ENCODE measurements at regions not wholly inside any gene's neighbourhood (a gene's known extent, or its start where the extent isn't known, plus 50 kb on each side); places are given as distances from the start of the nearest gene placed in this dataset.

- Histone ChIP-seq H3K4me3 (ENCODE audit: extremely low read depth in 1 of 4, insufficient read depth in 2 of 4, low read depth in 3 of 4, low read length in 4 of 4) (no peak overlapping the region), H4K20me1 (replicated peaks in 1 of 2; ENCODE audit: control insufficient read depth in 1 of 2, insufficient read depth in 2 of 2, low read length in 2 of 2) (no peaks in the 10 kb centered on the region), H2BK120ac (replicated peaks; ENCODE audit: low read depth, low read length) (no peak overlapping the region), H3K4me1 (replicated peaks in 1 of 4; ENCODE audit: control insufficient read depth in 3 of 4, insufficient read depth in 4 of 4, low read length in 3 of 4) (no peaks in the 10 kb centered on the region), H2BK15ac (ENCODE audit: low read length) (no peak overlapping the region), H3K14ac (ENCODE audit: insufficient read length) (no peak overlapping the region), H3K27ac (ENCODE audit: low read depth, low read length) (no peak overlapping the region), H3K27me3 (replicated peaks in 1 of 4; ENCODE audit: control insufficient read depth in 3 of 4, extremely low read depth in 1 of 4, insufficient read depth in 3 of 4, low read length in 3 of 4) (no peaks in the 10 kb centered on the region), H4K5ac (ENCODE audit: insufficient read length, low read depth, low read length) (no peak overlapping the region), H3K56ac (replicated peaks; ENCODE audit: insufficient read length, low read depth, low read length) (no peak overlapping the region), H2BK12ac (ENCODE audit: low read depth, low read length) (no peak overlapping the region), H2BK5ac (ENCODE audit: low read depth, low read length) (no peak overlapping the region), H3K4me2 (ENCODE audit: insufficient read depth in 1 of 2, low read depth in 2 of 2, low read length in 2 of 2) (no peak overlapping the region), H3K79me1 (ENCODE audit: low read depth, low read length) (no peaks in the 10 kb centered on the region), H3K18ac (ENCODE audit: extremely low read depth, low read length) (no peak overlapping the region; the same call in 1 of the 2 replicates), H3K23ac (ENCODE audit: insufficient read length) (no peak overlapping the region), H2BK20ac (ENCODE audit: low read length) (no peak overlapping the region), H3K4ac (replicated peaks; ENCODE audit: insufficient read length, low read depth, low read length) (no peak overlapping the region), H3K36me3 (ENCODE audit: control insufficient read depth in 2 of 4, insufficient read depth in 4 of 4, low read length in 3 of 4) (no peaks in the 10 kb centered on the region), H2AK5ac (ENCODE audit: low read depth, low read length) (no peak overlapping the region), H3K9me3 (ENCODE audit: insufficient read depth in 2 of 2, low read depth in 1 of 2, low read length in 1 of 2) (no peaks in the 10 kb centered on the region), H2AFZ (ENCODE audit: low read length) (0 out of 2 replicates have a peak overlapping the region, but pooled peaks have one; percentile 17), H3K23me2 (ENCODE audit: low read depth, low read length) (no peaks in the 10 kb centered on the region), H4K8ac (ENCODE audit: extremely low read depth, insufficient read depth, low read length) (no peak overlapping the region), H3K9ac (replicated peaks in 1 of 4; ENCODE audit: extremely low read depth in 1 of 4, low read depth in 3 of 4, low read length in 3 of 4) (no peak overlapping the region), H3K79me2 (ENCODE audit: control insufficient read depth in 1 of 2, insufficient read depth in 2 of 2, low read length in 2 of 2) (no peaks in the 10 kb centered on the region), H4K91ac (replicated peaks; ENCODE audit: insufficient read length, low read length) (no peak overlapping the region)
- POLR2A ChIA-PET (ENCODE audit: partially characterized antibody) = no interaction called here
- CTCF ChIA-PET (ENCODE audit: partially characterized antibody) = interaction anchor here (0.6 to 2.4 kb wide), 31 partner anchors 8 to 925 kb away, joined by 3 to 8 read pairs (median 4); partner anchors contain the start of gene PCDH9
- FAIRE-seq (no peak), DNase-seq (ENCODE audit: low read depth in 1 of 2, low spot score in 2 of 2) (peak; percentile 38 to 84)
- 52% methylated on average over 9 of the region's 9 CpGs; no CpG with 5 or more reads in 1 of the 2 experiments for WGBS, 2 experiments (ENCODE audit: extremely low coverage in 1 of 2, insufficient coverage in 1 of 2, insufficient read length in 1 of 2, insufficient replicate concordance in 2 of 2, low coverage in 1 of 2, low lambda C conversion rate in 2 of 2, missing lambda C conversion rate in 1 of 2)
- TF ChIP-seq KDM4A (IDR thresholded peaks at IDR 0.05; ENCODE audit: low read depth, low read length, severe bottlenecking) (no peak), NRF1 (IDR thresholded peaks at IDR 0.05; ENCODE audit: low read depth, low read length) (no peak), CEBPB (IDR thresholded peaks at IDR 0.05; ENCODE audit: low read depth, low read length) (no peak), RXRA (IDR thresholded peaks at IDR 0.05; ENCODE audit: insufficient read depth, low read depth, low read length) (no peak), BCL11A (IDR thresholded peaks at IDR 0.05; ENCODE audit: low read depth in 2 of 2, low read length in 2 of 2) (no peak), CHD1 (IDR thresholded peaks at IDR 0.05; ENCODE audit: low read depth, low read length) (no peak), SUZ12 (IDR thresholded peaks at IDR 0.05; ENCODE audit: low read length) (no peak), BACH1 (IDR thresholded peaks at IDR 0.05; ENCODE audit: low read length) (no peak), KDM5A (IDR thresholded peaks at IDR 0.05; ENCODE audit: low read length) (no peak), SP2 (IDR thresholded peaks at IDR 0.05; ENCODE audit: low read length) (no peak), CTCF (IDR thresholded peaks at IDR 0.05; ENCODE audit: control extremely low read depth in 1 of 3, insufficient read depth in 1 of 3, low read depth in 1 of 3, low read length in 3 of 3) (peak; percentile 86 to 96 (median 95))
Measured at GRCh38 chr13:67416047-67416925, 186.2 kb upstream of the PCDH9 start.

All from H1 (cell line).